Mammary epithelial cell (primary cell): ENCODE measurements at regions not wholly inside any gene's neighbourhood (a gene's known extent, or its start where the extent isn't known, plus 50 kb on each side); places are given as distances from the start of the nearest gene placed in this dataset.

Source experiments
- CTCF ChIP-seq, 2 donors: IDR thresholded peaks in 1 of 2; conservative IDR thresholded peaks in 1 of 2; 2 replicates each; pipeline ENCODE4 v1.5.1; 2011 to 2012; ENCODE audit warnings: inconsistent platforms in 2 of 2, low read length in 2 of 2, mild to moderate bottlenecking in 2 of 2, control low read depth in 1 of 2, low read depth in 1 of 2; ENCODE audit not compliant: insufficient read depth in 1 of 2; ENCODE audit errors: extremely low read depth in 1 of 2
- EZH2 ChIP-seq: IDR thresholded peaks from 2 replicates; pipeline ENCODE4 v1.6.1; 2012; ENCODE audit warnings: low read length, inconsistent platforms, borderline replicate concordance

DNA sequence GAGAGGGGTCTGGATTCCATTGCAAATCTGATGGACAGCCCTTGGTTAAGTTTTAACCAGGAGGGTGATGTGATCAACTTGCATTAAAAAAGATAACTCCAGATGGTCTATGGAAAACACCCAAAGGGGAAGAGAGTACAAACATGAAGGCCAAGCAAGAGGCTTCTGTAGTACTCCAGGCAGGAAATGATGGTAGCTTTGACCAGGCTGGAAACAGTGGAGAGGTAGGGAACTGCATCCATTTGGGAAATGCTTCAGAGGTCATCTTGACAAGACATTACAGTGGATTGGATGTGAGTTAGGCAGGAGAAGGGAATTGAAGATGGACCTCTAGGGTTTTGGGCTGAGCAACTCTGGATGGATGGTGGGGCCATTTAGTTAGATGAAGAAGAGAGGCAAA lies 391.1 kb downstream of the IPO8 start:
- TF ChIP-seq CTCF (conservative IDR thresholded peaks at IDR 0.05 in 1 of 2, IDR thresholded peaks at IDR 0.05 in 1 of 2; ENCODE audit: extremely low read depth in 1 of 2, insufficient read depth in 1 of 2, low read depth in 1 of 2, low read length in 2 of 2) (no peak), EZH2 (no peak)
